ENCODE measurements at regions not wholly inside any gene's neighbourhood (a gene's known extent, or its start where the extent isn't known, plus 50 kb on each side); places are given as distances from the start of the nearest gene placed in this dataset.

GRCh38 chr7:46682836-46683624, 762.0 kb upstream of the IGFBP3 start:
- peaks cover 4% of the 10 kb centered on the region for H3K27me3 Mint-ChIP-seq (ENCODE audit: insufficient read depth, low read depth, poor library complexity)
- H3K4me1 ChIP-seq (ENCODE audit: insufficient read depth): no peaks in the 10 kb centered on the region
- DNase-seq (ENCODE audit: low spot score) (no peak), ATAC-seq (no peak)
- no peaks in the 10 kb centered on the region for H3K27me3 ChIP-seq (ENCODE audit: insufficient read depth)
- H4K20me1 ChIP-seq (replicated peaks; ENCODE audit: insufficient read depth): no peaks in the 10 kb centered on the region
- no peak overlapping the region for H3K4me3 ChIP-seq
- peak overlapping the region; percentile 88 for H2AFZ ChIP-seq
- no peak overlapping the region for H3K4me3 Mint-ChIP-seq
- H3K9me3 Mint-ChIP-seq: no peaks in the 10 kb centered on the region; the same call in 1 of the 3 replicates
- TF ChIP-seq ZNF462 (CRISPR knock-in tag; IDR thresholded peaks at IDR 0.05): no peak
- TF ChIP-seq REST (IDR thresholded peaks at IDR 0.05; ENCODE audit: unreplicated experiment): no peak
- no peak overlapping the region for H3K27ac Mint-ChIP-seq
- no peaks in the 10 kb centered on the region for H3F3A ChIP-seq (replicated peaks; ENCODE audit: low read depth)
- no peaks in the 10 kb centered on the region for H3K36me3 ChIP-seq (ENCODE audit: insufficient read depth)
- H3K79me2 ChIP-seq (replicated peaks; ENCODE audit: insufficient read depth): no peaks in the 10 kb centered on the region
- H3K27ac ChIP-seq (ENCODE audit: low read depth): no peak overlapping the region
- H3K4me2 ChIP-seq: no peak overlapping the region
- H3K9me2 ChIP-seq (ENCODE audit: insufficient read depth): peaks cover 15% of the 10 kb centered on the region
- H3K36me3 Mint-ChIP-seq (ENCODE audit: low read depth): no peaks in the 10 kb centered on the region
- H3K4me1 Mint-ChIP-seq: no peaks in the 10 kb centered on the region
